HG03469 (cell line): ENCODE measurements at regions not wholly inside any gene's neighbourhood (a gene's known extent, or its start where the extent isn't known, plus 50 kb on each side); places are given as distances from the start of the nearest gene placed in this dataset.
"Not testable (repeated sequence)": the region's sequence is repeated elsewhere in the genome, so short reads cannot be mapped to it uniquely, and the experiment has no call there.

Experiments used
- ATAC-seq: cut with Tn5 transposase; IDR thresholded peaks from one replicate; pipeline ENCODE4 v1.9.1; 2021; ENCODE audit warnings: mild to moderate bottlenecking, moderate library complexity, moderate number of reproducible peaks; ENCODE audit not compliant: unreplicated experiment

- no peak for ATAC-seq
These were observed 50.8 kb upstream of the BOD1L1 start for GRCh38 chr4:13678186-13678924.

- no peak for ATAC-seq
These were observed 54.0 kb upstream of the BOD1L1 start for GRCh38 chr4:13681570-13681969.

GRCh38 chr4:13694256-13694655 lies 66.7 kb upstream of the BOD1L1 start:
- ATAC-seq = no peak

GRCh38 chr4:13698296-13698695 lies 70.8 kb upstream of the BOD1L1 start:
- no peak for ATAC-seq

- ATAC-seq = no peak
These were observed 72.7 kb upstream of the BOD1L1 start for GRCh38 chr4:13700021-13700857.

- ATAC-seq = not testable (repeated sequence)
These were observed 73.3 kb upstream of the BOD1L1 start for GRCh38 chr4:13700858-13701140.

- ATAC-seq = no peak
These were observed 74.5 kb upstream of the BOD1L1 start for GRCh38 chr4:13701937-13702446.

GRCh38 chr4:13703096-13703495 lies 75.6 kb upstream of the BOD1L1 start:
- ATAC-seq = no peak

GRCh38 chr4:13704035-13704434 lies 76.5 kb upstream of the BOD1L1 start:
- ATAC-seq = no peak

GRCh38 chr4:13704761-13705160 lies 77.2 kb upstream of the BOD1L1 start:
- ATAC-seq = no peak

- no peak for ATAC-seq
These were observed 78.1 kb upstream of the BOD1L1 start for GRCh38 chr4:13705521-13706041.

- ATAC-seq = no peak
These were observed 78.6 kb upstream of the BOD1L1 start for GRCh38 chr4:13706120-13706519.

- no peak for ATAC-seq
These were observed 79.2 kb upstream of the BOD1L1 start for GRCh38 chr4:13706716-13707115.

GRCh38 chr4:13710246-13710885 lies 82.8 kb upstream of the BOD1L1 start:
- ATAC-seq = no peak

GRCh38 chr4:13711233-13711785 lies 83.8 kb upstream of the BOD1L1 start:
- no peak for ATAC-seq

- ATAC-seq = no peak
These were observed 94.4 kb upstream of the BOD1L1 start for GRCh38 chr4:13721894-13722293.

GRCh38 chr4:13722649-13723048 lies 95.1 kb upstream of the BOD1L1 start:
- ATAC-seq = no peak

GRCh38 chr4:13728761-13729160 lies 101.2 kb upstream of the BOD1L1 start:
- no peak for ATAC-seq

GRCh38 chr4:13731019-13731418 lies 103.5 kb upstream of the BOD1L1 start:
- ATAC-seq = no peak

- no peak for ATAC-seq
These were observed 106.3 kb upstream of the BOD1L1 start for GRCh38 chr4:13733817-13734216.

- ATAC-seq = no peak
These were observed 123.1 kb upstream of the BOD1L1 start for GRCh38 chr4:13750594-13750993.
